ENCODE measurements at regions not wholly inside any gene's neighbourhood (a gene's known extent, or its start where the extent isn't known, plus 50 kb on each side); places are given as distances from the start of the nearest gene placed in this dataset.
A peak's percentile ranks its signal among the peaks of the same experiment; 100 is the strongest.

GRCh38 chr18:78525366-78526111 lies 454.1 kb upstream of the SALL3 start:
- CTCF ChIA-PET: no interaction called here
- Mint-ChIP-seq H3K27me3 (peaks cover 1% of the 10 kb centered on the region), H3K9me3 (ENCODE audit: low read depth) (no peaks in the 10 kb centered on the region), H3K36me3 (ENCODE audit: low read depth) (no peaks in the 10 kb centered on the region), H3K4me3 (no peak overlapping the region), H3K27ac (no peak overlapping the region), H3K4me1 (no peaks in the 10 kb centered on the region)
- ATAC-seq (no peak), DNase-seq (no peak)
- POLR2A ChIA-PET: no interaction called here
- intact Hi-C loops (cut with DNase I, micrococcal nuclease): no loop called here

GRCh38 chr18:78526275-78526674 lies 453.3 kb upstream of the SALL3 start:
- intact Hi-C loops (cut with DNase I, micrococcal nuclease): no loop called here

GRCh38 chr18:78526923-78527711 lies 452.5 kb upstream of the SALL3 start:
- no peak for ATAC-seq
- POLR2A ChIA-PET: no interaction called here
- Mint-ChIP-seq H3K9me3 (ENCODE audit: low read depth) (no peaks in the 10 kb centered on the region), H3K27ac (no peak overlapping the region), H3K4me1 (no peaks in the 10 kb centered on the region), H3K27me3 (peaks cover 5% of the 10 kb centered on the region), H3K36me3 (ENCODE audit: low read depth) (no peaks in the 10 kb centered on the region), H3K4me3 (no peak overlapping the region)
- CTCF ChIA-PET: interaction anchor here (0.6 kb wide), 1 partner anchor 845 kb away, joined by 3 read pairs; no protein-coding TSS in a partner anchor
- DNase-seq: no peak
- intact Hi-C loops (cut with DNase I, micrococcal nuclease): no loop called here

More at GRCh38 chr18:78526275-78526674, 453.3 kb upstream of the SALL3 start:
- ATAC-seq (no peak), DNase-seq (no peak)
- Mint-ChIP-seq H3K4me3 (no peak overlapping the region), H3K27me3 (peaks cover 5% of the 10 kb centered on the region), H3K27ac (no peak overlapping the region), H3K36me3 (ENCODE audit: low read depth) (no peaks in the 10 kb centered on the region), H3K4me1 (no peaks in the 10 kb centered on the region), H3K9me3 (ENCODE audit: low read depth) (no peaks in the 10 kb centered on the region)
- POLR2A ChIA-PET: no interaction called here
- CTCF ChIA-PET: no interaction called here

GRCh38 chr18:78527984-78528383 lies 451.6 kb upstream of the SALL3 start:
- Mint-ChIP-seq H3K27me3 (peaks cover 5% of the 10 kb centered on the region), H3K36me3 (ENCODE audit: low read depth) (no peaks in the 10 kb centered on the region), H3K9me3 (ENCODE audit: low read depth) (no peaks in the 10 kb centered on the region), H3K27ac (no peak overlapping the region), H3K4me1 (no peaks in the 10 kb centered on the region), H3K4me3 (no peak overlapping the region)
- ChIA-PET POLR2A (no interaction called here), CTCF (no interaction called here)
- intact Hi-C loops (cut with DNase I, micrococcal nuclease): no loop called here
- ATAC-seq (no peak), DNase-seq (no peak)

- POLR2A ChIA-PET: no interaction called here
- no peak overlapping the region for H3K4me3 Mint-ChIP-seq
- CTCF ChIA-PET: interaction anchor here (0.5 kb wide), 1 partner anchor 468 kb away, joined by 5 read pairs; no protein-coding TSS in a partner anchor
- H3K9me3 Mint-ChIP-seq (ENCODE audit: low read depth): no peaks in the 10 kb centered on the region
- intact Hi-C loops (cut with DNase I, micrococcal nuclease): no loop called here
- ATAC-seq (no peak), DNase-seq (no peak)
- H3K27me3 Mint-ChIP-seq: peaks cover 5% of the 10 kb centered on the region
- no peaks in the 10 kb centered on the region for H3K4me1 Mint-ChIP-seq
- H3K36me3 Mint-ChIP-seq (ENCODE audit: low read depth): no peaks in the 10 kb centered on the region
- H3K27ac Mint-ChIP-seq: no peak overlapping the region
These were observed 451.0 kb upstream of the SALL3 start for GRCh38 chr18:78528411-78529258.

- H3K4me1 Mint-ChIP-seq: no peaks in the 10 kb centered on the region
- no peak overlapping the region for H3K27ac Mint-ChIP-seq
- ChIA-PET POLR2A (no interaction called here), CTCF (no interaction called here)
- ATAC-seq (no peak), DNase-seq (no peak)
- H3K4me3 Mint-ChIP-seq: no peak overlapping the region
- H3K27me3 Mint-ChIP-seq: peaks cover 7% of the 10 kb centered on the region
- intact Hi-C loops (cut with DNase I, micrococcal nuclease): no loop called here
- H3K36me3 Mint-ChIP-seq (ENCODE audit: low read depth): no peaks in the 10 kb centered on the region
- no peaks in the 10 kb centered on the region for H3K9me3 Mint-ChIP-seq (ENCODE audit: low read depth)
These were observed 448.0 kb upstream of the SALL3 start for GRCh38 chr18:78531637-78532036.

- CTCF ChIA-PET: no interaction called here
These were observed 440.8 kb upstream of the SALL3 start for GRCh38 chr18:78538669-78539440.

GRCh38 chr18:78540636-78541529 lies 438.7 kb upstream of the SALL3 start:
- Mint-ChIP-seq H3K27me3 (no peaks in the 10 kb centered on the region), H3K4me3 (no peak overlapping the region), H3K4me1 (peaks cover 2% of the 10 kb centered on the region), H3K27ac (no peak overlapping the region), H3K36me3 (ENCODE audit: low read depth) (no peaks in the 10 kb centered on the region), H3K9me3 (ENCODE audit: low read depth) (no peaks in the 10 kb centered on the region)
- CTCF ChIA-PET: no interaction called here
- ATAC-seq (no peak), DNase-seq (no peak)
- POLR2A ChIA-PET: no interaction called here
- intact Hi-C loops (cut with DNase I, micrococcal nuclease): no loop called here

More at GRCh38 chr18:78538669-78539440, 440.8 kb upstream of the SALL3 start:
- intact Hi-C loops (cut with DNase I, micrococcal nuclease): no loop called here
- ATAC-seq (no peak), DNase-seq (no peak)
- Mint-ChIP-seq H3K27me3 (peaks cover 3% of the 10 kb centered on the region), H3K9me3 (ENCODE audit: low read depth) (no peaks in the 10 kb centered on the region), H3K4me1 (peaks cover 2% of the 10 kb centered on the region), H3K27ac (no peak overlapping the region), H3K36me3 (ENCODE audit: low read depth) (no peaks in the 10 kb centered on the region), H3K4me3 (no peak overlapping the region)
- POLR2A ChIA-PET: no interaction called here

- Mint-ChIP-seq H3K9me3 (ENCODE audit: low read depth) (no peaks in the 10 kb centered on the region), H3K36me3 (ENCODE audit: low read depth) (no peaks in the 10 kb centered on the region), H3K4me1 (peaks cover 2% of the 10 kb centered on the region), H3K4me3 (no peak overlapping the region), H3K27me3 (no peaks in the 10 kb centered on the region), H3K27ac (no peak overlapping the region)
- ATAC-seq (peak; percentile 42), DNase-seq (no peak)
- intact Hi-C loops (cut with DNase I, micrococcal nuclease): no loop called here
- POLR2A ChIA-PET: no interaction called here
- CTCF ChIA-PET: interaction anchor here (0.5 kb wide), 1 partner anchor 408 kb away, joined by 3 read pairs; no protein-coding TSS in a partner anchor
These were observed 437.4 kb upstream of the SALL3 start for GRCh38 chr18:78542204-78542603.

GRCh38 chr18:78543201-78543725 lies 436.4 kb upstream of the SALL3 start:
- H3K27me3 Mint-ChIP-seq: no peaks in the 10 kb centered on the region

More at GRCh38 chr18:78543201-78543725, 436.4 kb upstream of the SALL3 start:
- DNase-seq (no peak), ATAC-seq (no peak)
- intact Hi-C loops (cut with DNase I, micrococcal nuclease): no loop called here
- H3K4me1 Mint-ChIP-seq: peaks cover 2% of the 10 kb centered on the region
- no peaks in the 10 kb centered on the region for H3K36me3 Mint-ChIP-seq (ENCODE audit: low read depth)
- H3K4me3 Mint-ChIP-seq: no peak overlapping the region
- H3K9me3 Mint-ChIP-seq (ENCODE audit: low read depth): no peaks in the 10 kb centered on the region
- no peak overlapping the region for H3K27ac Mint-ChIP-seq
- POLR2A ChIA-PET: no interaction called here
- CTCF ChIA-PET: no interaction called here
